GM21576 (cell line): ENCODE measurements at regions not wholly inside any gene's neighbourhood (a gene's known extent, or its start where the extent isn't known, plus 50 kb on each side); places are given as distances from the start of the nearest gene placed in this dataset.

Experiments used
- ATAC-seq: cut with Tn5 transposase; IDR thresholded peaks from one replicate; pipeline ENCODE4 v1.9.1; 2021; ENCODE audit warnings: mild to moderate bottlenecking, moderate library complexity; ENCODE audit not compliant: unreplicated experiment

- ATAC-seq = no peak
Observed at GRCh38 chr3:135781026-135781815, 184.3 kb upstream of the PPP2R3A start.

GRCh38 chr3:135784557-135784956 is 181.0 kb upstream of the PPP2R3A start:
- peak; percentile 80 for ATAC-seq

GRCh38 chr3:135788146-135788545 is 177.4 kb upstream of the PPP2R3A start:
- no peak for ATAC-seq

- no peak for ATAC-seq
Observed at GRCh38 chr3:135788978-135789377, 176.6 kb upstream of the PPP2R3A start.

- no peak for ATAC-seq
Observed at GRCh38 chr3:135792174-135792573, 173.4 kb upstream of the PPP2R3A start.

GRCh38 chr3:135792858-135793475 is 172.6 kb upstream of the PPP2R3A start:
- no peak for ATAC-seq

GRCh38 chr3:135800071-135800549 is 165.4 kb upstream of the PPP2R3A start:
- no peak for ATAC-seq

GRCh38 chr3:135801018-135801417 is 164.5 kb upstream of the PPP2R3A start:
- no peak for ATAC-seq

- no peak for ATAC-seq
Observed at GRCh38 chr3:135802171-135802570, 163.4 kb upstream of the PPP2R3A start.

- ATAC-seq = no peak
Observed at GRCh38 chr3:135803028-135803692, 162.4 kb upstream of the PPP2R3A start.

GRCh38 chr3:135805752-135806151 is 159.8 kb upstream of the PPP2R3A start:
- no peak for ATAC-seq

- no peak for ATAC-seq
Observed at GRCh38 chr3:135806317-135806716, 159.2 kb upstream of the PPP2R3A start.

GRCh38 chr3:135807879-135808278 is 157.6 kb upstream of the PPP2R3A start:
- no peak for ATAC-seq

GRCh38 chr3:135809021-135809634 is 156.4 kb upstream of the PPP2R3A start:
- ATAC-seq = no peak

- ATAC-seq = no peak
Observed at GRCh38 chr3:135811651-135812050, 153.9 kb upstream of the PPP2R3A start.

- ATAC-seq = no peak
Observed at GRCh38 chr3:135812057-135812456, 153.5 kb upstream of the PPP2R3A start.

GRCh38 chr3:135834465-135834864 is 131.1 kb upstream of the PPP2R3A start:
- no peak for ATAC-seq

- no peak for ATAC-seq
Observed at GRCh38 chr3:135837977-135838631, 127.4 kb upstream of the PPP2R3A start.

- ATAC-seq = no peak
Observed at GRCh38 chr3:135840436-135840835, 125.1 kb upstream of the PPP2R3A start.

- ATAC-seq = no peak
Observed at GRCh38 chr3:135844386-135844785, 121.1 kb upstream of the PPP2R3A start.

GRCh38 chr3:135848051-135848450 is 117.5 kb upstream of the PPP2R3A start:
- ATAC-seq = no peak
